NT2/D1 (cell line): ENCODE measurements at regions not wholly inside any gene's neighbourhood (a gene's known extent, or its start where the extent isn't known, plus 50 kb on each side); places are given as distances from the start of the nearest gene placed in this dataset.

ENCODE experiments used
- YY1 ChIP-seq: IDR thresholded peaks from 2 replicates; pipeline ENCODE4 v1.6.1; 2011; ENCODE audit not compliant: insufficient read length, insufficient read depth
- ZNF274 ChIP-seq: IDR thresholded peaks from 2 replicates; pipeline ENCODE4 v1.6.1; 2011; ENCODE audit warnings: mild to moderate bottlenecking, low read depth, low read length

DNA sequence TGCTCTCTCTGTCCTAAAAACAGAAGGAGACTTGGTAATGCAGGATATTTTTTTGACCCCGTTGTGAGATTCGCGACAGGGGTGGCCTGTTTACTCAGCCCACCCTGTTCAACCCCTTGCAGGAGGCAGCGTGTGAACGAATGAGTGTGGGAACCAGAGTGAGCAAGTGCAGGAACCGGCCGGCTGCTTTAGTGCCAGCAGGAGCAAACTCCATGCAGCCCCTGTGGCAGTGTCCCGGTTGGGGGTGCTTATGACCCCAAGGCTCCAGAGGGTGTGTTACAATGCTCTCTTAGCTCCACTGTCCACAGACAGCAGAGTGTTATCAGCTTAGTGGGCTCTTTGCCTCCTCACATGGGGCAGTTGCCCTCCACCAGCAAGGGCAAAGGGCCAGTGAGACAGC, 225.2 kb downstream of the ETNK1 start:
- TF ChIP-seq YY1 (no peak), ZNF274 (no peak)
